Gastroesophageal sphincter (tissue), 3 donors: ENCODE measurements at regions not wholly inside any gene's neighbourhood (a gene's known extent, or its start where the extent isn't known, plus 50 kb on each side); places are given as distances from the start of the nearest gene placed in this dataset.
"Not testable (repeated sequence)": the region's sequence is repeated elsewhere in the genome, so short reads cannot be mapped to it uniquely, and the experiment has no call there.

Source experiments
- EP300 ChIP-seq: sonication (generic); formaldehyde crosslinking; IDR thresholded peaks from one replicate; pipeline ENCODE4 v1.6.1; 2017; ENCODE audit warnings: antibody characterized with exemption, mild to moderate bottlenecking
- POLR2A ChIP-seq, 2 donors: fragments of 450-650 bp; IDR thresholded peaks; one replicate each; pipeline ENCODE4 v1.6.1; 2017; ENCODE audit warnings: antibody characterized with exemption in 2 of 2, mild to moderate bottlenecking in 2 of 2, moderate library complexity in 1 of 2
- TF ChIP-seq, protein P1 (sequence below), 4 experiments: fragments of 200-600 bp in 2 of 4; fragments of 450-650 bp in 2 of 4; sonication (generic) in 1 of 4; IDR thresholded peaks; one replicate each; pipeline ENCODE4 v1.5.1; 2017 to 2019; ENCODE audit warnings: antibody characterized with exemption in 4 of 4, mild to moderate bottlenecking in 2 of 4, moderate library complexity in 2 of 4

DNA sequence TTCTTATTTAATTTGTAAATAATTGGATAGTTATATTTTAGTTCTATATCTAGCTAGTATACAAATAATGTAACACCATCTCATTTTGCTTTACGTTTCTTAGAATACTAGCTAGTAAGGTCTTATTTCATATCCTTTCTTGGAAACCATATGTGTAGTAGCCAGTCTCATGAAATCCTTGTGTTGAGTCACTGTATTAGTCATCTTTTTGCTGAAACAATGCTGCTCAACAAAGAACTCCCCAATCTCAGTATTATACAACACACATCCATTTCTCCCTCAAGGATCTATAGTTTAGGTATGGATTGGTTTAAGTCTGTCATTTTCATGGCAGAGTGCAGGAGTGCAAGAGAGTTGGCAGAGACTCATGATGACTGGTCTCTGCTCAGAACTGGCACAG lies 185.2 kb upstream of the NBPF9 start:
- TF ChIP-seq, protein P1, sequence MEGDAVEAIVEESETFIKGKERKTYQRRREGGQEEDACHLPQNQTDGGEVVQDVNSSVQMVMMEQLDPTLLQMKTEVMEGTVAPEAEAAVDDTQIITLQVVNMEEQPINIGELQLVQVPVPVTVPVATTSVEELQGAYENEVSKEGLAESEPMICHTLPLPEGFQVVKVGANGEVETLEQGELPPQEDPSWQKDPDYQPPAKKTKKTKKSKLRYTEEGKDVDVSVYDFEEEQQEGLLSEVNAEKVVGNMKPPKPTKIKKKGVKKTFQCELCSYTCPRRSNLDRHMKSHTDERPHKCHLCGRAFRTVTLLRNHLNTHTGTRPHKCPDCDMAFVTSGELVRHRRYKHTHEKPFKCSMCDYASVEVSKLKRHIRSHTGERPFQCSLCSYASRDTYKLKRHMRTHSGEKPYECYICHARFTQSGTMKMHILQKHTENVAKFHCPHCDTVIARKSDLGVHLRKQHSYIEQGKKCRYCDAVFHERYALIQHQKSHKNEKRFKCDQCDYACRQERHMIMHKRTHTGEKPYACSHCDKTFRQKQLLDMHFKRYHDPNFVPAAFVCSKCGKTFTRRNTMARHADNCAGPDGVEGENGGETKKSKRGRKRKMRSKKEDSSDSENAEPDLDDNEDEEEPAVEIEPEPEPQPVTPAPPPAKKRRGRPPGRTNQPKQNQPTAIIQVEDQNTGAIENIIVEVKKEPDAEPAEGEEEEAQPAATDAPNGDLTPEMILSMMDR (IDR thresholded peaks at IDR 0.05) = not testable (repeated sequence)
- not testable (repeated sequence) for TF ChIP-seq EP300; POLR2A (IDR thresholded peaks at IDR 0.05)
